ENCODE measurements at regions not wholly inside any gene's neighbourhood (a gene's known extent, or its start where the extent isn't known, plus 50 kb on each side); places are given as distances from the start of the nearest gene placed in this dataset.

- CTCF ChIA-PET, result interaction anchor here (0.9 kb wide), 1 partner anchor 120 kb away, joined by 3 read pairs; no protein-coding TSS in a partner anchor
- DNase-seq (ENCODE audit: extremely low spot score), result no peak
- no peak for TF ChIP-seq CTCF (IDR thresholded peaks at IDR 0.05; ENCODE audit: control extremely low read depth, extremely low read depth, low read depth, missing control alignments)
- POLR2A ChIA-PET, result no interaction called here
Measured at GRCh38 chr12:14066021-14066420, 84.6 kb upstream of the GRIN2B start.

- ChIA-PET POLR2A (no interaction called here), CTCF (interaction anchor here (1.4 kb wide), 2 partner anchors 14 to 21 kb away, joined by 3 read pairs; no protein-coding TSS in a partner anchor)
- DNase-seq (ENCODE audit: extremely low spot score), result no peak
- TF ChIP-seq CTCF (IDR thresholded peaks at IDR 0.05; ENCODE audit: control extremely low read depth, extremely low read depth, low read depth, missing control alignments), result no peak
Measured at GRCh38 chr12:14068961-14069360, 87.6 kb upstream of the GRIN2B start.

- CTCF ChIA-PET, result interaction anchor here (0.8 to 1.1 kb wide), 2 partner anchors 18 to 23 kb away, joined by 3 read pairs; no protein-coding TSS in a partner anchor
- POLR2A ChIA-PET, result no interaction called here
- DNase-seq (ENCODE audit: extremely low spot score), result no peak
- TF ChIP-seq CTCF (IDR thresholded peaks at IDR 0.05; ENCODE audit: control extremely low read depth, extremely low read depth, low read depth, missing control alignments), result no peak
Measured at GRCh38 chr12:14071833-14072232, 90.4 kb upstream of the GRIN2B start.

GRCh38 chr12:14072987-14073386 is 91.6 kb upstream of the GRIN2B start:
- no peak for DNase-seq (ENCODE audit: extremely low spot score)
- no peak for TF ChIP-seq CTCF (IDR thresholded peaks at IDR 0.05; ENCODE audit: control extremely low read depth, extremely low read depth, low read depth, missing control alignments)
- ChIA-PET CTCF (no interaction called here), POLR2A (no interaction called here)

- ChIA-PET POLR2A (no interaction called here), CTCF (interaction anchor here (0.7 kb wide), 1 partner anchor 91 kb away, joined by 3 read pairs; no protein-coding TSS in a partner anchor)
- no peak for DNase-seq (ENCODE audit: extremely low spot score)
- TF ChIP-seq CTCF (IDR thresholded peaks at IDR 0.05; ENCODE audit: control extremely low read depth, extremely low read depth, low read depth, missing control alignments), result no peak
Measured at GRCh38 chr12:14075797-14076393, 94.5 kb upstream of the GRIN2B start.

GRCh38 chr12:14076538-14076937 is 95.1 kb upstream of the GRIN2B start:
- TF ChIP-seq CTCF (IDR thresholded peaks at IDR 0.05; ENCODE audit: control extremely low read depth, extremely low read depth, low read depth, missing control alignments), result no peak
- ChIA-PET POLR2A (no interaction called here), CTCF (no interaction called here)
- no peak for DNase-seq (ENCODE audit: extremely low spot score)

All from GM10248 (cell line).